ENCODE measurements at regions not wholly inside any gene's neighbourhood (a gene's known extent, or its start where the extent isn't known, plus 50 kb on each side); places are given as distances from the start of the nearest gene placed in this dataset.
"Not testable (repeated sequence)": the region's sequence is repeated elsewhere in the genome, so short reads cannot be mapped to it uniquely, and the experiment has no call there.

DNA sequence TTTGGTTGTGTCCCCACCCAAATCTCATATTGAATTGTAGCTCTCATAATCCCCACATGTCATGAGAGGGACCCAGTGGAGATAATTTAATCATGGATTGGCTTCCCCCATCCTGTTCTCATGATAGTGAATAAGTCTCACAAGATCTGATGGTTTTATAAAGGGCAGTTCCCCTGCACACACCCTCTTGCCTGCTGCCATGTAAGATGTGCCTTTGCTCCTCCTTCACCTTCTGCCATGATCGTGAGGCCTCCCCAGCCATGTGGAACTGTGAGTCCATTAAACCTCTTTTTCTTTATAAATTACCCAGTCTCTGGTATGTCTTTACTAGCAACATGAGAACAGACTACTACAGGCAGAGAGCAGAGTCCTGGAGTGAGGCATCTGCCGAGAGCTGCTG is 90.2 kb upstream of the SLC45A1 start:
- not testable (repeated sequence) for ATAC-seq

DNA sequence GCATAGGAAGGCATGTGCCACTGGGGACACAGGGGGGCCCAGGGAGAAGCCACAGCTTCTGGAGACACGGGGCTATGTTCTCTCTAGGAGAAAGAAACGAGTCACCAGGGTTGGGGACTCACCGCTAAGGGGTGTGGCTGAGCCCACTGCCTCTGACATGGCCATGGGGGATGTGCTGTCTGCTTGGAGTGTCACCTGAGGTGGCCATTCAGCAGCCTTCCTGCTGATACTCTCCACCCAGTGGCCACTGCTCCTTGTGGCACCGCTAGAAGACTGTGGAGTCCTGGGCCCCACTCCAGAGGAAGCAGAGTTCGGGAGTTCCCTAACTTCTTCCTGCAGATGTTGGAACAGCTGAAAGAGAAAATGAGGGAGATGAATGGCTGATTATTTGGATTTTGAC is 91.2 kb upstream of the SLC45A1 start:
- ATAC-seq: no peak

DNA sequence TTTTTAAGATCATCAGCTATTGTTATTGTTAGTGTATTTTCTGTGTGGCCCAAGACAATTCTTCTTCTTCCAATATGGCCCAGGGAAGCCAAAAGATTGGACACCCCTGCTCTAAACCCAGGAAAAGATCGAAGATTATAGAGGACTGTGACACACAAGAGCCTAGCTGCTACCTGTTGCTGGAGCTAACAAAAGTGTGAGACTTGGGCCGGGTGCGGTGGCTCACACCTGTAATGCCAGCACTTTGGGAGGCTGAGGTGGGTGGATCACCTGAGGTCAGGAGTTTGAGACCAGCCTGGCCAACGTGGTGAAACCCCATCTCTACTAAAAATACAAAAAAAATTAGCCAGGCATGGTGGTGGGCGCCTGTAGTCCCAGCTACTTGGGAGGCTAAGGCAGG is 91.9 kb upstream of the SLC45A1 start:
- ATAC-seq: not testable (repeated sequence)

GRCh38 chr1:8223526-8223925 is 94.4 kb upstream of the SLC45A1 start:
- ATAC-seq: no peak

GRCh38 chr1:8222789-8223188 is 95.1 kb upstream of the SLC45A1 start:
- ATAC-seq: no peak

- ATAC-seq: no peak
Measured at GRCh38 chr1:8219530-8219929, 98.4 kb upstream of the SLC45A1 start.

DNA sequence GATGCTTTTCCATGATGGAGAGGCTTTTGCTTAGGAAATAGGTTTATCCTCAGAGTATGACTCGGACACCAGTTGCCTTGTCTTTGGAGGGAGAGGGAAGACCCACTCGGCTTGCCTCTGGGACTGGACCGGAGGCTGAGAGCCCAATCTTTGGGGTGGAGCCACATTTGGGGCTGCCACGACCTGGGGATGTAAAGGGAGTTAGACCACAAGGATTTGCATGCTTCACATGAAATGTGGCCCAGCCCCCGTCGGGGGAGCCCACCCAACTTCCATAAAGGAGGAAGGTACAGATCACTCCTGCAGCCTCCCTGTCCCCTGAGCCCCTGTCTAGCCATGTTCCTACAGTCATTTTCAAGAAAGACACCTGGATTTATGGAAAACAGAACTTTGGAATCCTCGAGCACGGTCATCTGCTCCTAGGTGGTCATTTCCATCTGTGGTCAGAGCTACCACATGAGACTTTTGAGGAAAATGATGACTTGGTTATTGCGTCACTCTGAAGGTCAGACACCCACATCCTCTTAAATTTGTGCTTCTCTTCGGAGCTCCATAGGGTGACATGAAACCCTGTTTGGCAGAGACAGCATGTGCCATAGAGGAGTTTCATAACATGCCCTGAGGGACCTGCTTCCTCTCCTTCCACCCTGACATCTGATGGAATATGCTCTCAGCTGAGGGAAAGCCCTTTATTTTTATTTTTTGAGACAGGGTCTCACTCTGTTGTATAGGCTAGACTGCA is 99.4 kb upstream of the SLC45A1 start:
- no peak for ATAC-seq

DNA sequence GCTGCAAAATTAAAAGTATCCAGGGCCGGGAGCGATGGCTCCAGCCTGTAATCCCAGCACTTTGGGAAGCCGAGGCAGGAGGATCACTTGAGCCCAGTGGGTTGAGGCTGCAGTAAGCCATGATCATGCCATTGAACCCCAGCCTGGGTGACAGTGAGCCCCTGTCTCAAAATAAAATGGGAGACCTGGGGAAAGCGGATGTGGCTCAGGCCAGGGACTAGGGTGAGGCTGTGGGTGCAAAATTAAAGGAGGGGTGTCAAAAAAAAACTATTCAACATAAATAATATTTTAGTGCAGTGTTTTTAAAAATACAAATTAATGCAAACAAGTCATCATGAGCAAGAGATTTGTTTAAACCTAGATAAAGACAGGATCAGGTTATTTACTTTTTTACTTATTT is 100.1 kb upstream of the SLC45A1 start:
- no peak for ATAC-seq

GRCh38 chr1:8217011-8217711 is 100.8 kb upstream of the SLC45A1 start:
- ATAC-seq: peak; percentile 21 to 33

GRCh38 chr1:8216005-8216404 is 101.9 kb upstream of the SLC45A1 start:
- ATAC-seq: no peak

DNA sequence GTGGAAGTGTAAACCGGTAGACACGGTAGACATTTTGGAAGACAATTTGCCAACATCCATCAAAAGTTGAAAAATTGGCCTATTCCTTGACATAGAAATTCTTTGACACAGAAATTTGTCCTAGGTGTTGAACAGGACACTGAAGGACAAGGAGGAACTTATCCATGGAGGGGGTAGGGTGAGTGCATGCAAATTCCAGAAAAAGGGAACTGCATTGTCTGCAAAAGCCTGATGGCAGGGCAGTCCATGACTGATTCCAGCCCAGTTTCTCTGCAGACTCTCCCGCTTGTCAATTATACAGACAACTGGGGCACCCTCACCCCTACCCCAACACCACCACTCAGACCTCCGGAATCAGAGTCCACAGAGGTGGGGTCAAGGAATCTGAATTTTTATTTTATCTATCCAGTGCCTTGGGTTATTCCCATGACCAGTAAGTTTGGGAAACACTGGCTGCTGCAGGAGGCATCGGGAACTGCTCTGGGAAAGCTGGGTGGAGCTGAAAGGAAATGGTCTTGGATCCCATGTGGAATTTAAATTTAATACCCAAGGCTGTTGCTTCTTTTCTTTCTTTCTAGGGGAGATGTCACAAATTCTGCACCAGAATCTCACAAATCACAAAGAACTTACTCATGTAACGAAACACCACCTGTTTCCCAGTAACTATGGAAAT is 103.3 kb upstream of the SLC45A1 start:
- no peak for ATAC-seq

- ATAC-seq: no peak
Measured at GRCh38 chr1:8213676-8214075, 104.2 kb upstream of the SLC45A1 start.

DNA sequence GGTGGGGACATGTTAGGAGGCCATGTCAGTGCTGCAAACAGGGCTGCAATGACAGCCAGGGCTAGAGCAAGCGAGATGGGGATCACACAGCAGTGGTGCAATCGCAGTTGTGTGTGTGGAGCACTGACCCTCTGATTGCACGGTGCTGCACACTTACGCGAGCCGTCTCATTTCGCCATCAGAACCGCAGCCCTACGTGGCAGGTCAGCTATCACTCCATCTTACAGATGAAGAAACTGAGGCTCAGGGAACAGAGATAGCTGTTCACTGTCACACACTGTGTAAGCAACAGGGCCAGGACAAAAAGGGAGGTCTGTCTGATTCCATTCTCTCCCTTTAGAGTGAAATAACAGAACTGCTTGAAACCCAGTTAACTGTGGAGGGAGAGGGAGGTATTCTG is 104.8 kb upstream of the SLC45A1 start:
- no peak for ATAC-seq

DNA sequence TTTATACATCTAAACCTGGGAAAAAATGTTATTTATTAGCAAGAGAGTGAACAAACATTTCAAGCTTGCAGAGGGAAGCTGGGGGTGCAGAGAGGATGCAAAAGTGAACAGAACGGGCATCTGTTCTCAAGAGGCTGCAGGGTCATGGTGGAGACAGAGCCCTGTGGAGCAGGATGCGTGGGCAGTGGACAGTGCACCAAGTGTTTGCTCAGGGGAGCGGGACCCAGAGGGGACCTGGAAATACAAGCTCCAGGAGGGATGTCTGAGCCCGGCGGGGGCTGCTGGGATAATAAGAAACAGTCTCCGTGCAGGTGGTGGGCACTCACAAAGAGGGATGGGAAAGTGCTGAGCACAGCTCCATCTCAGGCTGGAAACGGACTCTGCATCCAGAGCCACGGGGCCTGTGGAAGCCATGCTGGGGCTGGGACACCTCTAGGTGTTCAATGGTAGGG is 105.3 kb upstream of the SLC45A1 start:
- ATAC-seq: no peak

GRCh38 chr1:8211883-8212579 is 105.9 kb upstream of the SLC45A1 start:
- no peak for ATAC-seq

GRCh38 chr1:8211251-8211882 is 106.5 kb upstream of the SLC45A1 start:
- no peak for ATAC-seq

DNA sequence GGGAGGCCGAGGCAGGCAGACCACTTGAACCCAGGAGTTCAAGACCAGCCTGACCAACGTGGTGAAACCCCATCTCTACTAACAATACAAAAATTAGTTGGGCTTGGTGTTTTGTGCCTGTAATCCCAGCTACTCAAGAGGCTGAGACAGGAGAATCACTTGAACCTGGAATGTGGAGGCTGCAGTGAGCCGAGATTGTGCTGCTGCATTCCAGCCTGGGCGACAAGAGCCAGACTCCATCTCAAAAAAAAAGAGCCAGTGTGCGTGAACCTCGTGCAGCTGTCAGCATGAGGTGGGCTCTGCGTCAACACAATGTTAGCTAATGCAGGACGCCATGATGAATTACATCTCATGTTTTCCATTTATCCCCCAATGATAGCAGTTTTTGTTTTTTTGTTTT is 110.7 kb upstream of the SLC45A1 start:
- ATAC-seq: no peak

GRCh38 chr1:8206391-8206790 is 111.5 kb upstream of the SLC45A1 start:
- no peak for ATAC-seq

DNA sequence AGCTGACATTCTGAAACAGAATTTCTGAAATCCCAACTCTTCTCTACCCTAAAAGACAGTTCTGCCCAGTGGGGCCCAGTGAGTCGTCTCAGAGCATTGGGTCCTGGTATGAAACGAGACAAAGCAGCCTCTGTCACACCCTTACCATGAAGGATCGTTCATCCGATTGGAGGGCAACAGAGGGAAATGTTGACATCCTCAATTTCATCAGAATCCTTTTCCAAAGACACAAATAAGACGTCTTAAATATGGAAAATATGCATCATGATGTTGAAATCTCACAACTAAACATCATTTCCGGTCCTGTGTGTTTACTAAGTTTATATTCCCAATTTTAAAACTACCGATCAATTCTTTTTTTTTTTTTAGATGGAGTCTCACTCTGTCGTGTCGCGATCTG is 112.1 kb upstream of the SLC45A1 start:
- ATAC-seq: no peak

GRCh38 chr1:8204826-8205225 is 113.1 kb upstream of the SLC45A1 start:
- ATAC-seq: no peak

GRCh38 chr1:8203551-8203950 is 114.4 kb upstream of the SLC45A1 start:
- ATAC-seq: no peak

GRCh38 chr1:8203056-8203455 is 114.9 kb upstream of the SLC45A1 start:
- no peak for ATAC-seq

Data from activated CD4-positive, CD25-positive, alpha-beta regulatory T cell treated with anti-CD3 and anti-CD28 coated beads, Interleukin-2, amount 50 U/mL, for 24 hours (primary cell).